Choroid plexus epithelial cell (primary cell): ENCODE measurements at regions not wholly inside any gene's neighbourhood (a gene's known extent, or its start where the extent isn't known, plus 50 kb on each side); places are given as distances from the start of the nearest gene placed in this dataset.

Experiments
- DNase-seq: peaks from one replicate; pipeline ENCODE4 v3.0.0-alpha.2; 2010; ENCODE audit warnings: low read depth
- H3K4me3 ChIP-seq: 2 replicates; pipeline ENCODE4 v1.5.1; 2011; ENCODE audit warnings: low read depth, mild to moderate bottlenecking, control low read depth, low read length, moderate library complexity
- TF ChIP-seq, protein P1 (sequence below): conservative IDR thresholded peaks from 2 replicates; pipeline ENCODE4 v1.5.1; 2011; ENCODE audit warnings: low read depth, mild to moderate bottlenecking, control low read depth, inconsistent platforms, low read length, moderate library complexity

DNA sequence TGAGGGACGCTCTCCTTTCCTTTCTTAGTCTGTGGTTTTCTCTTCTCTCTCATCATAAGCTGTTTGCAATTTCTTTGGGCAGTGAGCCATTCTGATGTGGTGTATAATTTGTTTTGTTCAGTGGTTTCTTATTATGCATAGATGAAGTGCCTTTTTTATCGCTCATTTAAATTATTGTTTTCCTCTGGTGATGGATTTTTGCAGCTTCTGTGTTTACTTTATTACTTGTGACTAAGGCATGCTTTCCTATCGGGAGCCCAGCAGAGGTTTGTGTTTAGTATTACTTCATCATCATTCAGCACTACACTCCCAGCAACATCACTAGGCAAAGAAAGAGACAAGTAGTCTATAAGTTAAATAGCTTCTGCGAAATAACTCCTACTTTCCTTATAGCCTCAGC is 586.6 kb upstream of the NOVA1 start:
- H3K4me3 ChIP-seq = no peak overlapping the region
- TF ChIP-seq, protein P1, sequence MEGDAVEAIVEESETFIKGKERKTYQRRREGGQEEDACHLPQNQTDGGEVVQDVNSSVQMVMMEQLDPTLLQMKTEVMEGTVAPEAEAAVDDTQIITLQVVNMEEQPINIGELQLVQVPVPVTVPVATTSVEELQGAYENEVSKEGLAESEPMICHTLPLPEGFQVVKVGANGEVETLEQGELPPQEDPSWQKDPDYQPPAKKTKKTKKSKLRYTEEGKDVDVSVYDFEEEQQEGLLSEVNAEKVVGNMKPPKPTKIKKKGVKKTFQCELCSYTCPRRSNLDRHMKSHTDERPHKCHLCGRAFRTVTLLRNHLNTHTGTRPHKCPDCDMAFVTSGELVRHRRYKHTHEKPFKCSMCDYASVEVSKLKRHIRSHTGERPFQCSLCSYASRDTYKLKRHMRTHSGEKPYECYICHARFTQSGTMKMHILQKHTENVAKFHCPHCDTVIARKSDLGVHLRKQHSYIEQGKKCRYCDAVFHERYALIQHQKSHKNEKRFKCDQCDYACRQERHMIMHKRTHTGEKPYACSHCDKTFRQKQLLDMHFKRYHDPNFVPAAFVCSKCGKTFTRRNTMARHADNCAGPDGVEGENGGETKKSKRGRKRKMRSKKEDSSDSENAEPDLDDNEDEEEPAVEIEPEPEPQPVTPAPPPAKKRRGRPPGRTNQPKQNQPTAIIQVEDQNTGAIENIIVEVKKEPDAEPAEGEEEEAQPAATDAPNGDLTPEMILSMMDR = no peak
- DNase-seq = peak; percentile 2

DNA sequence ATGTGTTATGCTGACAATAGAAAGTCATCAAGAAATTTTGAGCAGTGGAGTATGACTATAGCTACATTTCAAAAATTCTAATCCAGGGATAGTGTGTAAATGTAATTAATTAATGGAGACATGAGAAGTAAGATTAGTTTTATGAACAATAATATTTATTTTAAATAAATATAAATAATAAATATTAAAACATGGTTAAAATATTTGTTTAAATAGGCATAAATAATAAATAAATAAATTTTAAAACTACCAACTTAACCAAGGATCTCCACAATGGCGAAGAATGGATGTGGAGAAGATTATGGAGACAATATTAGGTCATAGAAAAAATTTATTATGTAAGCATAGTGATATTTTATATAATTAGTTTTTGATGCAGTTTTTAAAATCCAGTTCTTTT is 588.2 kb upstream of the NOVA1 start:
- DNase-seq = no peak
- TF ChIP-seq, protein P1 = no peak
- H3K4me3 ChIP-seq = no peak overlapping the region

DNA sequence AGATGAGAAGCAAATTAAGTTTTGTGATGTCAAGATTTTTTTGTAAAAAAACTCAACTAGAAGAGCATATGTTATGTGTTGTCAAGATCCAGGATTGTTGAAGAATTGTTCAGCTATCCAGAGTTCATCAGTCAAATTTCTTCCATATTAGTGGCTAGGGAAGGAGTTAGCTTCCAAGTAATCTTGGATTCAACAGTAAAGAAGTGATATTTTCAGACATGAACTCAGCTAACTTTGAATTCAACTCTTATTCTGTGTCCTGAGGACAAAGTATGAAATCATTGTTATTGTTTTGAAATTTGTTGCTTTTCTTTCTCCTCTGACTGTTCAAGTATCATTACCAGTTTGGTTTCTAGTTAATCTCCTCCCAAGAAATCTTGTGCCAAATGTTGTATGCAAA is 589.3 kb upstream of the NOVA1 start:
- TF ChIP-seq, protein P1 = no peak
- DNase-seq = no peak
- no peak overlapping the region for H3K4me3 ChIP-seq

DNA sequence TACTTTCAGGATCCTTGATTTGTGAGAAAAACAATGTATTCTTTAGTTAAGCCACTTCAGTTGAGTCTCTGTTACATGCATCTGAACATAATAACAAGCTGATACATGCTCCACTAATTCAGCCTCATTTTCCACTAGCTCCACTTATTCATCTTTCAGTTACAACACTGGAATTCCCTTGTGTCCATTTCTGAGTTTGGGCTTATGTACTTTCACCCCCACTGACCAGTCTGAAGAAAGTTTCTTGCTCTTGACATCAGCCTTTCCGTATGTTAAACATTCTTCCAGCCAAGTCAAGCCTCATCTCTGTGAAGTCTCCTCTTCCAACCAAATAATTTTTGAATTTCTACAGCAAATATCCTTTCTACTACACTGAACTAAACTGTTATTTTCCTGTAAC is 592.5 kb upstream of the NOVA1 start:
- no peak for DNase-seq
- TF ChIP-seq, protein P1 = no peak
- H3K4me3 ChIP-seq = no peak overlapping the region

DNA sequence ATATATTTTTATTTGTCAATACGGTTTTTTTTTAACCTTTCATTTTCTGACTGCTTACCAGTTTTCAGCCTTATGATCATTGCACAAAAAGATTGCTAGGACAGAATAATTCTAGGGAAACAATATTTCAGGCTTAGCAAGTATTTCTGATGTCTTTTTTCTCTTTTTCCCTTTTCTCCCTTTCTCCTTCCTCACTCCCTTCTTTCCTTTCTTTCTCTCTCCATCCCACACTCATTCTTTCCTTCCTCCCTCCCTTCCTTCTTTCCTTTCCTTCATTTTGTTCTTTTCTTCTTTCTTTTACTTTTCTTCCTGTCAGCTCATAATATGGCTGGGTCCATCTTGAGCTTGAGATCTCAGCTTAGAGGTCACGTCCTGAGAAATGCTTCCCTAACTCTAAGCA is 601.4 kb upstream of the NOVA1 start:
- no peak for DNase-seq
- TF ChIP-seq, protein P1 = no peak
- no peak overlapping the region for H3K4me3 ChIP-seq

DNA sequence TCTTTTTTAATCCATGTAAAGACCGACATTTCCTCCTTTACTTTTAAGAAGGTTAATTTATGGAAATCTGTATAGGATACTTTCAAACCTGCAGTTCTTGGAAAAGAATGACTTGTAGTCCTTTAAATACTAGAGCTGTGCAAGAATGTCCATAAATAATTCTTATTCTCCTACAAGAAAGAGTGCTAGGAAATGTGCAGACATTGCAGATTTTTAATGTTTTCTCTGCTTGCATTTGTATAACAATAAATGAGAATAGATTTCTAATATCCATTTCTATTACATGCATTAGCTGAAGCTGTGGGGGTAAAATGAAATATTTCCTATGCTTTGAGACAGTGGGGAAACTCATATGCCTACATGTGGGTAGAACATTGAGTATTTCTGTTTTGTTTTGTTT is 607.2 kb upstream of the NOVA1 start:
- TF ChIP-seq, protein P1 = no peak
- DNase-seq = no peak

DNA sequence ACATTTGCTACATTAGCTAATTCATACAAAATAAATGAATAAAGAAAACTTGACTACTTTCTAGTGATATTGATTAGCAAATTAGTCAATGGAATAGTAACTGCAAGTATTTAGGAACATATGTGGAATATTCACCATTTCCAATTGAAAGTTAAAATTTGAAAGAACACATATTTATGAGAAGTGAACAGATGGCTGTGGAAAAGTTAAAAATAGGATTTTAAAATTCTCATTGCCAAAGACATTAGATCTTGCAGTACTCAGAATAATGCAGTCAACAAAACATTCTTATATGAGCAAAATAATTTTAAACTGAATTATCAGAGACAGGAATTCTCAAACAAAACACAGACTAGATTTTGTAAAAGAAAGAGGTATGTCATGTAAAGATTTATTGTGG is 613.9 kb upstream of the NOVA1 start:
- TF ChIP-seq, protein P1 = no peak
- no peak for DNase-seq
- no peak overlapping the region for H3K4me3 ChIP-seq

More for the DNA sequence above, 607.2 kb upstream of the NOVA1 start:
- no peak overlapping the region for H3K4me3 ChIP-seq
